ENCODE measurements at regions not wholly inside any gene's neighbourhood (a gene's known extent, or its start where the extent isn't known, plus 50 kb on each side); places are given as distances from the start of the nearest gene placed in this dataset.

- no peak for DNase-seq (ENCODE audit: low spot score)
- Histone ChIP-seq H4K20me1 (ENCODE audit: insufficient read depth, poor library complexity, severe bottlenecking) (no peaks in the 10 kb centered on the region), H3K27me3 (no peaks in the 10 kb centered on the region), H3K9me3 (ENCODE audit: low read depth) (no peaks in the 10 kb centered on the region), H3K36me3 (replicated peaks; ENCODE audit: insufficient read depth, low read depth) (no peaks in the 10 kb centered on the region), H3K79me2 (no peaks in the 10 kb centered on the region), H3K27ac (no peak overlapping the region), H3K4me2 (no peak overlapping the region), H2AFZ (no peak overlapping the region), H3K4me3 (no peak overlapping the region), H3K9me2 (replicated peaks; ENCODE audit: insufficient read depth) (no peaks in the 10 kb centered on the region), H3K4me1 (ENCODE audit: insufficient read depth) (no peaks in the 10 kb centered on the region)
- 80% methylated on average over 8 of the region's 8 CpGs for WGBS (ENCODE audit: low lambda C conversion rate, missing lambda C conversion rate)
- TF ChIP-seq, protein P1, sequence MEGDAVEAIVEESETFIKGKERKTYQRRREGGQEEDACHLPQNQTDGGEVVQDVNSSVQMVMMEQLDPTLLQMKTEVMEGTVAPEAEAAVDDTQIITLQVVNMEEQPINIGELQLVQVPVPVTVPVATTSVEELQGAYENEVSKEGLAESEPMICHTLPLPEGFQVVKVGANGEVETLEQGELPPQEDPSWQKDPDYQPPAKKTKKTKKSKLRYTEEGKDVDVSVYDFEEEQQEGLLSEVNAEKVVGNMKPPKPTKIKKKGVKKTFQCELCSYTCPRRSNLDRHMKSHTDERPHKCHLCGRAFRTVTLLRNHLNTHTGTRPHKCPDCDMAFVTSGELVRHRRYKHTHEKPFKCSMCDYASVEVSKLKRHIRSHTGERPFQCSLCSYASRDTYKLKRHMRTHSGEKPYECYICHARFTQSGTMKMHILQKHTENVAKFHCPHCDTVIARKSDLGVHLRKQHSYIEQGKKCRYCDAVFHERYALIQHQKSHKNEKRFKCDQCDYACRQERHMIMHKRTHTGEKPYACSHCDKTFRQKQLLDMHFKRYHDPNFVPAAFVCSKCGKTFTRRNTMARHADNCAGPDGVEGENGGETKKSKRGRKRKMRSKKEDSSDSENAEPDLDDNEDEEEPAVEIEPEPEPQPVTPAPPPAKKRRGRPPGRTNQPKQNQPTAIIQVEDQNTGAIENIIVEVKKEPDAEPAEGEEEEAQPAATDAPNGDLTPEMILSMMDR (IDR thresholded peaks at IDR 0.05; ENCODE audit: poor library complexity): no peak
- no peak for TF ChIP-seq EZH2 (IDR thresholded peaks at IDR 0.05; ENCODE audit: borderline replicate concordance)
- TF ChIP-seq EZH2phosphoT487 (IDR thresholded peaks at IDR 0.05; ENCODE audit: low read depth, severe bottlenecking, unreplicated experiment): no peak
Measured at GRCh38 chrX:79570524-79571240, 203.5 kb upstream of the ITM2A start.

- Histone ChIP-seq H3K4me3 (no peak overlapping the region), H3K27ac (no peak overlapping the region), H3K27me3 (no peaks in the 10 kb centered on the region), H3K36me3 (replicated peaks; ENCODE audit: insufficient read depth, low read depth) (no peaks in the 10 kb centered on the region), H4K20me1 (ENCODE audit: insufficient read depth, poor library complexity, severe bottlenecking) (no peaks in the 10 kb centered on the region), H2AFZ (no peak overlapping the region), H3K4me1 (ENCODE audit: insufficient read depth) (no peaks in the 10 kb centered on the region), H3K79me2 (no peaks in the 10 kb centered on the region), H3K9me2 (replicated peaks; ENCODE audit: insufficient read depth) (no peaks in the 10 kb centered on the region), H3K4me2 (no peak overlapping the region), H3K9me3 (ENCODE audit: low read depth) (no peaks in the 10 kb centered on the region)
- TF ChIP-seq, protein P1 (IDR thresholded peaks at IDR 0.05; ENCODE audit: poor library complexity): no peak
- TF ChIP-seq EZH2phosphoT487 (IDR thresholded peaks at IDR 0.05; ENCODE audit: low read depth, severe bottlenecking, unreplicated experiment) (no peak), EZH2 (IDR thresholded peaks at IDR 0.05; ENCODE audit: borderline replicate concordance) (no peak)
- no peak for DNase-seq (ENCODE audit: low spot score)
Measured at GRCh38 chrX:79568309-79568708, 201.2 kb upstream of the ITM2A start.

- H3K4me3 ChIP-seq: no peak overlapping the region
- H3K79me2 ChIP-seq: no peaks in the 10 kb centered on the region
- no peak for TF ChIP-seq EZH2phosphoT487 (IDR thresholded peaks at IDR 0.05; ENCODE audit: low read depth, severe bottlenecking, unreplicated experiment)
- TF ChIP-seq, protein P1 (IDR thresholded peaks at IDR 0.05; ENCODE audit: poor library complexity): no peak
- TF ChIP-seq EZH2 (IDR thresholded peaks at IDR 0.05; ENCODE audit: borderline replicate concordance): no peak
- H3K27me3 ChIP-seq: no peaks in the 10 kb centered on the region
- H2AFZ ChIP-seq: no peak overlapping the region
- no peaks in the 10 kb centered on the region for H4K20me1 ChIP-seq (ENCODE audit: insufficient read depth, poor library complexity, severe bottlenecking)
- no peak overlapping the region for H3K27ac ChIP-seq
- no peak for DNase-seq (ENCODE audit: low spot score)
- H3K9me2 ChIP-seq (replicated peaks; ENCODE audit: insufficient read depth): no peaks in the 10 kb centered on the region
- no peak overlapping the region for H3K4me2 ChIP-seq
- H3K4me1 ChIP-seq (ENCODE audit: insufficient read depth): no peaks in the 10 kb centered on the region
- H3K36me3 ChIP-seq (replicated peaks; ENCODE audit: insufficient read depth, low read depth): no peaks in the 10 kb centered on the region
- WGBS (ENCODE audit: low lambda C conversion rate, missing lambda C conversion rate): 47% methylated on average over 2 of the region's 2 CpGs
- H3K9me3 ChIP-seq (ENCODE audit: low read depth): no peaks in the 10 kb centered on the region
Measured at GRCh38 chrX:79564362-79564761, 197.2 kb upstream of the ITM2A start.

All from hepatocyte (in vitro differentiated cells).